ENCODE measurements at regions not wholly inside any gene's neighbourhood (a gene's known extent, or its start where the extent isn't known, plus 50 kb on each side); places are given as distances from the start of the nearest gene placed in this dataset.

- no peaks in the 10 kb centered on the region for H3K36me3 Mint-ChIP-seq (ENCODE audit: low read depth)
- no peaks in the 10 kb centered on the region for H3K27me3 Mint-ChIP-seq (ENCODE audit: low read depth)
- no peak overlapping the region for H3K27ac Mint-ChIP-seq (ENCODE audit: unreplicated experiment)
- H3K4me3 Mint-ChIP-seq (ENCODE audit: unreplicated experiment), result no peak overlapping the region
- H3K4me1 Mint-ChIP-seq (ENCODE audit: low read depth), result peaks cover 9% of the 10 kb centered on the region
- no peak for DNase-seq (ENCODE audit: low spot score)
- no peak for TF ChIP-seq CTCF (IDR thresholded peaks at IDR 0.05)
- no peaks in the 10 kb centered on the region for H3K9me3 Mint-ChIP-seq (ENCODE audit: low read depth)
These were observed 115.8 kb upstream of the CWC22 start for GRCh38 chr2:180122874-180123273.

- H3K27ac Mint-ChIP-seq (ENCODE audit: unreplicated experiment), result no peak overlapping the region
- H3K4me3 Mint-ChIP-seq (ENCODE audit: unreplicated experiment), result no peak overlapping the region
- no peak for TF ChIP-seq CTCF (IDR thresholded peaks at IDR 0.05)
- H3K9me3 Mint-ChIP-seq (ENCODE audit: low read depth), result no peaks in the 10 kb centered on the region
- no peaks in the 10 kb centered on the region for H3K36me3 Mint-ChIP-seq (ENCODE audit: low read depth)
- H3K27me3 Mint-ChIP-seq (ENCODE audit: low read depth), result no peaks in the 10 kb centered on the region
- no peaks in the 10 kb centered on the region for H3K4me1 Mint-ChIP-seq (ENCODE audit: low read depth)
- DNase-seq (ENCODE audit: low spot score), result no peak
These were observed 108.6 kb upstream of the CWC22 start for GRCh38 chr2:180115675-180116074.

- no peaks in the 10 kb centered on the region for H3K9me3 Mint-ChIP-seq (ENCODE audit: low read depth)
- no peaks in the 10 kb centered on the region for H3K27me3 Mint-ChIP-seq (ENCODE audit: low read depth)
- no peak for TF ChIP-seq CTCF (IDR thresholded peaks at IDR 0.05)
- no peak overlapping the region for H3K27ac Mint-ChIP-seq (ENCODE audit: unreplicated experiment)
- H3K4me3 Mint-ChIP-seq (ENCODE audit: unreplicated experiment), result no peak overlapping the region
- no peaks in the 10 kb centered on the region for H3K36me3 Mint-ChIP-seq (ENCODE audit: low read depth)
- no peaks in the 10 kb centered on the region for H3K4me1 Mint-ChIP-seq (ENCODE audit: low read depth)
- DNase-seq (ENCODE audit: low spot score), result no peak
These were observed 108.2 kb upstream of the CWC22 start for GRCh38 chr2:180115269-180115668.

GRCh38 chr2:180111901-180112300, 104.8 kb upstream of the CWC22 start:
- DNase-seq (ENCODE audit: low spot score), result no peak
- H3K4me3 Mint-ChIP-seq (ENCODE audit: unreplicated experiment), result no peak overlapping the region
- H3K4me1 Mint-ChIP-seq (ENCODE audit: low read depth), result no peaks in the 10 kb centered on the region
- TF ChIP-seq CTCF (IDR thresholded peaks at IDR 0.05), result no peak
- H3K27ac Mint-ChIP-seq (ENCODE audit: unreplicated experiment), result no peak overlapping the region
- no peaks in the 10 kb centered on the region for H3K9me3 Mint-ChIP-seq (ENCODE audit: low read depth)
- H3K36me3 Mint-ChIP-seq (ENCODE audit: low read depth), result no peaks in the 10 kb centered on the region
- no peaks in the 10 kb centered on the region for H3K27me3 Mint-ChIP-seq (ENCODE audit: low read depth)

- Mint-ChIP-seq H3K4me3 (ENCODE audit: unreplicated experiment) (no peak overlapping the region), H3K4me1 (ENCODE audit: low read depth) (no peaks in the 10 kb centered on the region), H3K36me3 (ENCODE audit: low read depth) (peaks cover 1% of the 10 kb centered on the region), H3K9me3 (ENCODE audit: low read depth) (no peaks in the 10 kb centered on the region), H3K27ac (ENCODE audit: unreplicated experiment) (no peak overlapping the region), H3K27me3 (ENCODE audit: low read depth) (no peaks in the 10 kb centered on the region)
- no peak for TF ChIP-seq CTCF (IDR thresholded peaks at IDR 0.05)
- no peak for DNase-seq (ENCODE audit: low spot score)
These were observed 103.4 kb upstream of the CWC22 start for GRCh38 chr2:180110469-180110868.
